ACC112 (cell line): ENCODE measurements at regions not wholly inside any gene's neighbourhood (a gene's known extent, or its start where the extent isn't known, plus 50 kb on each side); places are given as distances from the start of the nearest gene placed in this dataset.
A peak's percentile ranks its signal among the peaks of the same experiment; 100 is the strongest.
"Not testable (repeated sequence)": the region's sequence is repeated elsewhere in the genome, so short reads cannot be mapped to it uniquely, and the experiment has no call there.

Source experiments
- H2AFZ ChIP-seq: fragments of 200-600 bp; sonication (generic); one replicate; pipeline ENCODE4 v1.6.0; 2017; ENCODE audit warnings: antibody characterized with exemption, low read length; ENCODE audit not compliant: unreplicated experiment
- H3K27ac ChIP-seq: fragments of 200-600 bp; sonication (generic); 2 replicates; pipeline ENCODE4 v1.5.1; 2014; ENCODE audit warnings: low read depth, mild to moderate bottlenecking, antibody characterized with exemption, low read length, moderate library complexity
- H3K27me3 ChIP-seq: fragments of 200-600 bp; sonication (generic); 2 replicates; pipeline ENCODE4 v1.6.1; 2014; ENCODE audit warnings: mild to moderate bottlenecking, antibody characterized with exemption, low read length, moderate library complexity, mixed read lengths; ENCODE audit not compliant: insufficient read depth
- H3K36me3 ChIP-seq: fragments of 200-600 bp; sonication (generic); 2 replicates; pipeline ENCODE4 v1.6.1; 2016; ENCODE audit warnings: mild to moderate bottlenecking, antibody characterized with exemption, low read length, moderate library complexity, mixed read lengths; ENCODE audit not compliant: insufficient read depth
- H3K4me1 ChIP-seq: fragments of 200-600 bp; sonication (generic); one replicate; pipeline ENCODE4 v1.6.1; 2016; ENCODE audit warnings: low read length, mixed read lengths; ENCODE audit not compliant: insufficient read depth, unreplicated experiment, control insufficient read depth
- H3K4me3 ChIP-seq: fragments of 200-600 bp; sonication (generic); 2 replicates; pipeline ENCODE4 v1.5.1; 2014; ENCODE audit warnings: mild to moderate bottlenecking, low read depth, low read length
- H3K79me2 ChIP-seq: fragments of 200-600 bp; sonication (generic); one replicate; pipeline ENCODE4 v1.6.0; 2016; ENCODE audit warnings: low read length; ENCODE audit not compliant: control insufficient read depth, unreplicated experiment, insufficient read depth

DNA sequence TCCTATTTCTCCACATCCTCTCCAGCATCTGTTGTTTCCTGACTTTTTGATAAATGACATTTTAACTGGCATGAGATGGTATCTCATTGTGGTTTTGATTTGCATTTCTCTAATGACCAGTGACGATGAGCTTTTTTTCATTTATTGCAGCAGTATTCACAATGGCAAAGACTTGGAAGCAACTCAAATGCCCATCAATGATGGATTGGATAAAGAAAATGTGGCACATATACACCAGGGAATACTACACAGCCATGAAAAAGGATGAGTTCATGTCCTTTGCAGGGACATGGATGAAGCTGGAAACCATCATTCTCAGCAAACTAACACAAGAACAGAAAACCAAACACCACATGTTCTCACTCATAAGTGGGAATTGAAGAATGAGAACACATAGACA lies 329.0 kb upstream of the DAB2 start:
- H3K79me2 ChIP-seq, H3K27ac ChIP-seq, H3K36me3 ChIP-seq, H3K4me3 ChIP-seq, H3K27me3 ChIP-seq, H2AFZ ChIP-seq: not testable (repeated sequence)
- peaks cover 22% of the 10 kb centered on the region for H3K4me1 ChIP-seq

DNA sequence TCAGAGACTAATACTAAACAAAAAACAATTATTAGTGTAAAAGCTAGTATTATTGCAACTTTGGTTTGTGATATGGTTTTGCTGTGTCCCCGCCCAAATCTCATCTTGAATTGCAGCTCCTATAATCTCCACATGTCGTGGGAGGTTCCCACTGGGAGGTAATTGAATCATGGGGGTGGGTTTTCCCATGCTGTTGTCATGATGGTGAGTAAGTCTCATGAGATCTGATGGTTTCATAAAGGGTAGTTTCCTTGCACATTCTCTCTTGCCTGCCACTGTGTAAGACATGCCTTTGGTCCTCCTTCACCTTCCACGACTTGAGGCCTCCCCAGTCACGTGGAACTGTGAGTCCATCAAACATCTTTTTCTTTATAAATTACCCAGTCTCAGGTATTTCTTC lies 325.9 kb upstream of the DAB2 start:
- Histone ChIP-seq H3K79me2 (no peaks in the 10 kb centered on the region), H3K27me3 (no peaks in the 10 kb centered on the region), H3K27ac (no peak overlapping the region), H3K4me1 (peaks cover 7% of the 10 kb centered on the region), H3K36me3 (no peaks in the 10 kb centered on the region), H2AFZ (no peak overlapping the region), H3K4me3 (no peak overlapping the region)

DNA sequence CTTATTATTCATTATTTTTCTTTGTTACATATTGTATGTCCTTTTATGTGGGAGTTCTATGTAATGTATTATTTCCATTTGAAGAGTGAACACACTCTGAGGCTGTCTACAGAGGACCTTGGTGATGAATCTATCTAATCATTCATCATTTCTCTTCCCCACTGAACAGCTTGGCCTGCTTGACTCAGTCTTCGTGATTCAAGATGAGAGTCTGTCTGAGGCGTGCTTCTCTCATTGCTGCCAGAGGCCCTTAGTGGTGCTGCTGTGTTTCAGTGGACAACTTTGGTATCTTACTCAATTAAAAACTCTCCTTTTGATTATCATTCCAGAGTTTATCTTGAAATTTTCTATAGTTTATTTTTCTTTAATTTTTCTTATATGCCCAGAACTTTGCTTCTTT lies 318.1 kb upstream of the DAB2 start:
- no peaks in the 10 kb centered on the region for H3K79me2 ChIP-seq
- no peak overlapping the region for H3K4me3 ChIP-seq
- no peak overlapping the region for H2AFZ ChIP-seq
- H3K36me3 ChIP-seq, result no peaks in the 10 kb centered on the region
- no peaks in the 10 kb centered on the region for H3K4me1 ChIP-seq
- H3K27me3 ChIP-seq, result no peaks in the 10 kb centered on the region
- H3K27ac ChIP-seq, result no peak overlapping the region

GRCh38 chr5:39740404-39740803 lies 315.6 kb upstream of the DAB2 start:
- no peak overlapping the region for H3K27ac ChIP-seq

GRCh38 chr5:39732166-39732565 lies 307.4 kb upstream of the DAB2 start:
- no peak overlapping the region for H3K27ac ChIP-seq
- H3K27me3 ChIP-seq, result no peaks in the 10 kb centered on the region
- H3K36me3 ChIP-seq, result no peaks in the 10 kb centered on the region
- H3K4me1 ChIP-seq, result no peaks in the 10 kb centered on the region
- H2AFZ ChIP-seq, result no peak overlapping the region
- no peaks in the 10 kb centered on the region for H3K79me2 ChIP-seq
- H3K4me3 ChIP-seq, result no peak overlapping the region

More at GRCh38 chr5:39740404-39740803, 315.6 kb upstream of the DAB2 start:
- Histone ChIP-seq H3K4me3 (no peak overlapping the region), H3K4me1 (no peaks in the 10 kb centered on the region), H3K27me3 (no peaks in the 10 kb centered on the region), H2AFZ (no peak overlapping the region), H3K79me2 (no peaks in the 10 kb centered on the region), H3K36me3 (no peaks in the 10 kb centered on the region)

DNA sequence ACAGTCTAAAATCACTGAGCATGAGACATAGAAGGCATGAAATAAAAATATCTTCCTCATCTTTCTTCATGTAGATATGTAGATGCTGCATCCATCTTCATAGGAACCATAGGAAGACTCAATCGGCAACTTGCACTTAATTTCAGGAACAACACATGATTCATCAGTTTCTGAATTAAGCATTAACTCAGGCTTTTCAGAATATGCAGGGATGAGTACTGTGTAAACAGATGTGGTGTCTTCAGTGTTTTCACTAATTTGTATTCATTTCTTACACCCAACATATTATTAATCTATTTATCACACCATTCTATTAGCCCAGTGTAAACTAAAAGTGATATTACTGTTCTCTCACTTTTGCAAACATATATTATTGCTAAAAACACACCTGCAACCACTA lies 305.9 kb upstream of the DAB2 start:
- Histone ChIP-seq H3K27ac (no peak overlapping the region), H3K36me3 (no peaks in the 10 kb centered on the region), H3K27me3 (no peaks in the 10 kb centered on the region), H2AFZ (no peak overlapping the region), H3K4me3 (no peak overlapping the region), H3K79me2 (no peaks in the 10 kb centered on the region), H3K4me1 (no peaks in the 10 kb centered on the region)

GRCh38 chr5:39730006-39730405 lies 305.2 kb upstream of the DAB2 start:
- no peaks in the 10 kb centered on the region for H3K36me3 ChIP-seq
- H2AFZ ChIP-seq, result no peak overlapping the region
- H3K27ac ChIP-seq, result no peak overlapping the region
- no peaks in the 10 kb centered on the region for H3K27me3 ChIP-seq
- no peaks in the 10 kb centered on the region for H3K79me2 ChIP-seq
- no peaks in the 10 kb centered on the region for H3K4me1 ChIP-seq
- H3K4me3 ChIP-seq, result no peak overlapping the region

GRCh38 chr5:39726467-39726866 lies 301.7 kb upstream of the DAB2 start:
- Histone ChIP-seq H3K79me2 (no peaks in the 10 kb centered on the region), H3K4me3 (no peak overlapping the region), H2AFZ (no peak overlapping the region), H3K27ac (no peak overlapping the region), H3K4me1 (no peaks in the 10 kb centered on the region), H3K36me3 (no peaks in the 10 kb centered on the region), H3K27me3 (no peaks in the 10 kb centered on the region)

GRCh38 chr5:39721394-39721793 lies 296.6 kb upstream of the DAB2 start:
- no peaks in the 10 kb centered on the region for H3K27me3 ChIP-seq
- no peaks in the 10 kb centered on the region for H3K36me3 ChIP-seq
- peaks cover 7% of the 10 kb centered on the region for H3K4me1 ChIP-seq
- no peak overlapping the region for H2AFZ ChIP-seq
- no peaks in the 10 kb centered on the region for H3K79me2 ChIP-seq
- H3K4me3 ChIP-seq, result no peak overlapping the region
- H3K27ac ChIP-seq, result no peak overlapping the region

GRCh38 chr5:39720136-39720535 lies 295.4 kb upstream of the DAB2 start:
- Histone ChIP-seq H3K4me3 (no peak overlapping the region), H3K27ac (no peak overlapping the region), H2AFZ (no peak overlapping the region), H3K27me3 (no peaks in the 10 kb centered on the region), H3K79me2 (no peaks in the 10 kb centered on the region), H3K4me1 (peaks cover 10% of the 10 kb centered on the region), H3K36me3 (no peaks in the 10 kb centered on the region)

GRCh38 chr5:39717176-39717897 lies 292.6 kb upstream of the DAB2 start:
- no peak overlapping the region for H2AFZ ChIP-seq
- H3K4me3 ChIP-seq, result no peak overlapping the region
- H3K79me2 ChIP-seq, result no peaks in the 10 kb centered on the region
- no peaks in the 10 kb centered on the region for H3K27me3 ChIP-seq
- peak overlapping the region; percentile 31 for H3K27ac ChIP-seq
- no peaks in the 10 kb centered on the region for H3K36me3 ChIP-seq
- H3K4me1 ChIP-seq, result peaks cover 17% of the 10 kb centered on the region
